Right lobe of liver (tissue), 4 donors: ENCODE measurements at regions not wholly inside any gene's neighbourhood (a gene's known extent, or its start where the extent isn't known, plus 50 kb on each side); places are given as distances from the start of the nearest gene placed in this dataset.

Source experiments
- CTCF ChIP-seq, 4 donors: fragments of 200-600 bp in 3 of 4; fragments of 450-650 bp in 1 of 4; IDR thresholded peaks; one replicate each; pipeline versions ENCODE4 v1.5.1 to v1.8.0; 2016 to 2022; ENCODE audit warnings: antibody characterized with exemption in 4 of 4, mild to moderate bottlenecking in 2 of 4
- POLR2A ChIP-seq: fragments of 450-650 bp; IDR thresholded peaks from one replicate; pipeline ENCODE4 v1.6.1; 2017; ENCODE audit warnings: antibody characterized with exemption, mild to moderate bottlenecking
- donor health status: DM: no; HTN: no; CAD: no.
- donor health status: DM: no; HTN: no; CAD: no.
- donor health status: DM: no; HTN: yes; CAD: no.

GRCh38 chr13:110014719-110015118, 228.3 kb upstream of the IRS2 start:
- TF ChIP-seq POLR2A: no peak
- no peak for TF ChIP-seq CTCF (IDR thresholded peaks at IDR 0.05)
